H1 (cell line): ENCODE measurements at regions not wholly inside any gene's neighbourhood (a gene's known extent, or its start where the extent isn't known, plus 50 kb on each side); places are given as distances from the start of the nearest gene placed in this dataset.

ENCODE experiments used
- CTCF ChIP-seq, 3 experiments: IDR thresholded peaks; 1 replicate in 2 of 3; 2 replicates in 1 of 3; pipeline versions ENCODE4 v1.5.1 to v1.6.1; 2011; ENCODE audit warnings: low read length in 3 of 3, mild to moderate bottlenecking in 3 of 3, inconsistent platforms in 2 of 3, low read depth in 1 of 3, moderate library complexity in 1 of 3; ENCODE audit not compliant: insufficient read depth in 1 of 3; ENCODE audit errors: control extremely low read depth in 1 of 3
- FOSL1 ChIP-seq: IDR thresholded peaks from 2 replicates; pipeline ENCODE4 v1.6.1; 2011; ENCODE audit warnings: mild to moderate bottlenecking, low read depth, low read length, moderate library complexity; ENCODE audit not compliant: insufficient read depth
- GABPA ChIP-seq: IDR thresholded peaks from 2 replicates; pipeline ENCODE4 v1.6.1; 2011; ENCODE audit warnings: mild to moderate bottlenecking, low read length, moderate library complexity, borderline replicate concordance; ENCODE audit not compliant: insufficient read depth
- MAX ChIP-seq: IDR thresholded peaks from 2 replicates; pipeline ENCODE4 v1.6.1; 2012; ENCODE audit warnings: inconsistent platforms
- POLR2A ChIP-seq, 2 experiments: IDR thresholded peaks; 1 replicate in 1 of 2; 2 replicates in 1 of 2; pipeline ENCODE4 v1.6.1; 2011; ENCODE audit warnings: low read depth in 2 of 2, low read length in 2 of 2, mild to moderate bottlenecking in 2 of 2; ENCODE audit errors: control extremely low read depth in 1 of 2
- RAD21 ChIP-seq, 2 experiments: IDR thresholded peaks in 1 of 2; conservative IDR thresholded peaks in 1 of 2; 2 replicates each; pipeline ENCODE4 v1.6.1; 2011; ENCODE audit warnings: low read depth in 2 of 2, low read length in 2 of 2, improper control_type of control experiment in 1 of 2, inconsistent platforms in 1 of 2, mild to moderate bottlenecking in 1 of 2, moderate library complexity in 1 of 2
- RNF2 ChIP-seq: fragments of 200-900, 300-1000 bp; sonication (generic); IDR thresholded peaks from 2 replicates; pipeline ENCODE4 v1.7.1; 2016; ENCODE audit warnings: borderline replicate concordance, low read depth, mild to moderate bottlenecking, antibody characterized with exemption, low read length; ENCODE audit not compliant: poor library complexity, severe bottlenecking; ENCODE audit errors: missing control alignments

GRCh38 chr5:60223342-60223741 lies 329.8 kb upstream of the PDE4D start:
- TF ChIP-seq RNF2 = no peak
- TF ChIP-seq MAX = no peak
- no peak for TF ChIP-seq POLR2A (IDR thresholded peaks at IDR 0.05; ENCODE audit: control extremely low read depth in 1 of 2, low read depth in 2 of 2, low read length in 2 of 2)
- TF ChIP-seq CTCF (IDR thresholded peaks at IDR 0.05; ENCODE audit: control extremely low read depth in 1 of 3, insufficient read depth in 1 of 3, low read depth in 1 of 3, low read length in 3 of 3) = no peak
- no peak for TF ChIP-seq RAD21 (IDR thresholded peaks at IDR 0.05 in 1 of 2, conservative IDR thresholded peaks at IDR 0.05 in 1 of 2; ENCODE audit: low read depth in 2 of 2, low read length in 2 of 2)
- TF ChIP-seq FOSL1 = no peak
- TF ChIP-seq GABPA = no peak
